Activated naive CD4-positive, alpha-beta T cell treated with anti-CD3 and anti-CD28 coated beads for 36 hours (primary cell): ENCODE measurements at regions not wholly inside any gene's neighbourhood (a gene's known extent, or its start where the extent isn't known, plus 50 kb on each side); places are given as distances from the start of the nearest gene placed in this dataset.
"Not testable (repeated sequence)": the region's sequence is repeated elsewhere in the genome, so short reads cannot be mapped to it uniquely, and the experiment has no call there.

ENCODE experiments used
- CTCF ChIA-PET: fragments of 350-600 bp; sonication (Branson Sonifier 250); formaldehyde crosslinking; loops from one replicate; lab custom pipeline; 2021; ENCODE audit warnings: antibody characterized with exemption; lab: Charles Lee
- DNase-seq: peaks from one replicate; pipeline ENCODE4 v3.0.0-alpha.2; 2020
- H3K27ac Mint-ChIP-seq: one replicate; pipeline ENCODE4 v1.8.0; 2021; ENCODE audit warnings: mild to moderate bottlenecking, mixed read lengths
- H3K27me3 Mint-ChIP-seq: one replicate; pipeline ENCODE4 v1.8.0; 2021; ENCODE audit warnings: low read depth, mixed read lengths
- H3K36me3 Mint-ChIP-seq: one replicate; pipeline ENCODE4 v1.8.0; 2021; ENCODE audit warnings: low read depth, mixed read lengths
- H3K4me1 Mint-ChIP-seq: one replicate; pipeline ENCODE4 v1.8.0; 2021; ENCODE audit warnings: low read depth, mixed read lengths
- H3K4me3 Mint-ChIP-seq: one replicate; pipeline ENCODE4 v1.8.0; 2021; ENCODE audit warnings: mild to moderate bottlenecking, moderate library complexity, mixed read lengths
- H3K9me3 Mint-ChIP-seq: one replicate; pipeline ENCODE4 v1.8.0; 2021; ENCODE audit warnings: mixed read lengths
- intact Hi-C: fragments of 100-400 bp; cut with micrococcal nuclease; formaldehyde crosslinking; loops from one replicate; pipeline ENCODE4 v1.15.1; 2023

- Mint-ChIP-seq H3K4me1 (no peaks in the 10 kb centered on the region), H3K27me3 (peaks cover 14% of the 10 kb centered on the region), H3K9me3 (no peaks in the 10 kb centered on the region), H3K4me3 (no peak overlapping the region), H3K36me3 (peaks cover 2% of the 10 kb centered on the region), H3K27ac (no peak overlapping the region)
- no peak for DNase-seq
- intact Hi-C loops, result no loop called here
- CTCF ChIA-PET, result no interaction called here
Measured at GRCh38 chr4:151569650-151570049, 160.7 kb downstream of the FHIP1A start.

DNA sequence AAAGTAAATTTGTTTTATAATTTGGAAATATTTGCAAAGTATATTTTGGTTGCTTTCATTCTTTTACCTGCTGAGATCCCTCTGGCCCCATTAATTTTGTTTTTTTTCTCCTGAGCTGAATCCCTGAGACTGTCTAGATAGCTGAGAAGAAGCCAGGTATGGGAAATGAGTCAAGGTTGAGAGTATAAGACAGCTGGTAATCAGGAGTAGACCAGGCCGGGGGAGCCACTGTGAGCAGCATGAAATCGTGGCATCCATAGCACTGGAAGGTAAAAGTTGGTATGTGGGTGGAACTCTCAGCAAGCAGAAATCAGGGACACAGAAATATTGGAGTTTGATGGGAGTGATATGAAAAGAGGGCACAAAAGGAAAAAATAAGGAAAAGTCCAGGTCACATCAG is 164.5 kb downstream of the FHIP1A start:
- Mint-ChIP-seq H3K4me1 (no peaks in the 10 kb centered on the region), H3K4me3 (no peak overlapping the region), H3K27me3 (peaks cover 7% of the 10 kb centered on the region), H3K9me3 (no peaks in the 10 kb centered on the region), H3K36me3 (peaks cover 2% of the 10 kb centered on the region), H3K27ac (no peak overlapping the region)
- no peak for DNase-seq
- intact Hi-C loops, result no loop called here
- CTCF ChIA-PET, result no interaction called here

DNA sequence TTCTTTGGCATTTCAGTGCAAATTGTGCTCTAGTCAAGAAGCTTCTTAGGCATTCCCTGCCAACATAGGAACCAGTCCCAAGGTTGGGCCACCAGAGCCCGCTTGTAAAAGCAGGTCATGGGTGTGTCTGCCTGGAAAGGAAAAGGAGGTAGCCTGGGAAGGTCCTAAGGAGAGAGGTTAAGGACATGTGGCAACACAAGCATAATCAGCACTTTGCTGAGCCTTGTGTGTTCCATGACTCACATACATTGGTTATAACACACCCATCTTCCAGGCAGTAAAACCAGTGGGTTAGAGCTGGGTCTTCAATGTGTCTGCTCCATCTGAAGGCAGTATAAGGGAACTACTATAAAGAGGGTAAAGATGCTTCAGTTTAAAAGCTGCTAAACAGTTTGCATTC is 165.0 kb downstream of the FHIP1A start:
- no peak overlapping the region for H3K4me3 Mint-ChIP-seq
- peaks cover 3% of the 10 kb centered on the region for H3K27me3 Mint-ChIP-seq
- intact Hi-C loops, result no loop called here
- H3K4me1 Mint-ChIP-seq, result no peaks in the 10 kb centered on the region
- no peaks in the 10 kb centered on the region for H3K9me3 Mint-ChIP-seq
- DNase-seq, result no peak
- CTCF ChIA-PET, result no interaction called here
- H3K36me3 Mint-ChIP-seq, result peaks cover 2% of the 10 kb centered on the region
- no peak overlapping the region for H3K27ac Mint-ChIP-seq

DNA sequence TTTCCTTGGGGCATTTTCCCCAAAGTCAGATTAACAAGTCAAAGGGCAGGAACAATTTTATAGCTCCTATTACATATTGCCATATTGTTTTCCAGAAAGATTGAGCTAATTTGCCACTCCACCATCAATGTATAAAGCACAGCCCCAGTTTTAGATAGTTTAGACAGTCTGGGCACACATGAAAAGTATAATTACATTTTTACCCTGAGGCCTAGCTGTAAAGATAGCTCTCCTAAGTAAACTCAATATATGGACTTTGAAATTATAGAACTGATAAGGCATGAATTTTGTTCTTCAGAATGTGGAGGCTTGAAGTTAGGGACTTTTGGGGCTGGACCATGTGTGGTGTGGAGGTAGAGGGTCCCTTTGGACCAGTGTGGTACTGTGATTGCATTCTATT is 166.0 kb downstream of the FHIP1A start:
- peaks cover 2% of the 10 kb centered on the region for H3K27me3 Mint-ChIP-seq
- DNase-seq, result no peak
- no peaks in the 10 kb centered on the region for H3K4me1 Mint-ChIP-seq
- peaks cover 2% of the 10 kb centered on the region for H3K36me3 Mint-ChIP-seq
- CTCF ChIA-PET, result interaction anchor here (0.6 kb wide), 1 partner anchor 864 kb away, joined by 6 read pairs; no protein-coding TSS in a partner anchor
- H3K9me3 Mint-ChIP-seq, result no peaks in the 10 kb centered on the region
- no peak overlapping the region for H3K27ac Mint-ChIP-seq
- no peak overlapping the region for H3K4me3 Mint-ChIP-seq
- intact Hi-C loops, result no loop called here

DNA sequence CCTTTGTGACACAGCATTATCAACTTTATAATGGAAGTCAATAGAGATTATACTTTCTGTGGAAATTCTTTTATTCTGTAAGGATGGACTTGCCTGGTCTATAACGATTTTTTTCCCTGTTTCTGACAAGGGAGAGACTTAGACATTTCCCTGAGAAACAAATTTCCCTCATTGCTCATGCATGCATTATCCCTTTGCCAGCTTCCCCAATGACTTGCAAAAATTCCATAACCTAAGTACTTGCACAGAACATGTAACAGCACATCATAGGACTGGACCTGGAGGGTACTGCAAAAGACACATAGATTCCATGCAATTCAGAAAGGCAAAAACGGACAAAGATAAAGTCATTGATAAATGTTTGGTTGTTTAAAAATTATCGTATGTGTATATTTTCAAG is 166.7 kb downstream of the FHIP1A start:
- DNase-seq, result no peak
- CTCF ChIA-PET, result no interaction called here
- no peaks in the 10 kb centered on the region for H3K36me3 Mint-ChIP-seq
- intact Hi-C loops, result no loop called here
- no peak overlapping the region for H3K27ac Mint-ChIP-seq
- H3K27me3 Mint-ChIP-seq, result no peaks in the 10 kb centered on the region
- no peaks in the 10 kb centered on the region for H3K4me1 Mint-ChIP-seq
- no peak overlapping the region for H3K4me3 Mint-ChIP-seq
- H3K9me3 Mint-ChIP-seq, result no peaks in the 10 kb centered on the region

GRCh38 chr4:151576627-151577026 is 167.7 kb downstream of the FHIP1A start:
- H3K36me3 Mint-ChIP-seq, result no peaks in the 10 kb centered on the region
- intact Hi-C loops, result no loop called here
- H3K9me3 Mint-ChIP-seq, result no peaks in the 10 kb centered on the region
- CTCF ChIA-PET, result no interaction called here
- H3K27ac Mint-ChIP-seq, result no peak overlapping the region
- H3K4me3 Mint-ChIP-seq, result no peak overlapping the region
- H3K4me1 Mint-ChIP-seq, result no peaks in the 10 kb centered on the region
- no peak for DNase-seq
- H3K27me3 Mint-ChIP-seq, result no peaks in the 10 kb centered on the region

DNA sequence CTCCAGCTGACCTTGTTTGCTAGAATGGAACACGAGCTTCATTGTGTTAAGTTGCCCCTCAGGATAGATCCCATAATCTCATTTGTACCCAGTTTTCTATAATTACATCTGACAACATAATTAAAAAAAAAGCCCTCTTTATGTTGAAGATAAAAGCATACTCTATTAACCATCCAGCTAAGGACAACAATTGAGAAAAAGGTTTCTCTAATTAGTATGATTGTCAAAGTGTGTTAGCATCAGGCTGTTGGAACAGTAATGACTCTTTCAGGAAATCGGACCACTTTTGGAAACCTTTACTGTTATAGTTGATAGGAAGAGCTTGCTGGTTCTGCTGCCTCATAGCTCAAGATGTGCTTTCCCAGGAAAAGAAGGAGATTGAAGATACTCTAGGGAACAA is 172.6 kb downstream of the FHIP1A start:
- H3K27ac Mint-ChIP-seq, result no peak overlapping the region
- intact Hi-C loops, result no loop called here
- H3K4me1 Mint-ChIP-seq, result no peaks in the 10 kb centered on the region
- DNase-seq, result no peak
- no peaks in the 10 kb centered on the region for H3K27me3 Mint-ChIP-seq
- CTCF ChIA-PET, result no interaction called here
- no peak overlapping the region for H3K4me3 Mint-ChIP-seq
- H3K9me3 Mint-ChIP-seq, result no peaks in the 10 kb centered on the region
- no peaks in the 10 kb centered on the region for H3K36me3 Mint-ChIP-seq

DNA sequence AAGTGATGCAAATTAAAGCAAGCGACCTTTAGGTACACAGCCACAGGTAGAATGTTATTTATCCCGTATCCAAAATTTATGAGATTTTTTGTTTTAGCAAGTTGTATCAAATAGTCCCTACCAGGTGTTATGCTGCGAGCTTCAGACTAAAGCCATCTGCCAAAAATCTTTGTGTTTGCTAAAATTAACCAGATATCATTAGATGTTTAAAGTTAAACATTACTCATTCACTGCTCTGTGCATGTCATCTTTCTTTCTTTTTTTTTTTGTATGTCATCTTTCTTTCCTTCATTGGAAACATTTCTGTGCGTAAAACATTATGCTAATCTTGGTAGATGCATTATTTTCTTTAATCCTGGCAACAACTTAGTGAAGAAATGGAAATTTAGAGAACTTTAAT is 173.1 kb downstream of the FHIP1A start:
- H3K27me3 Mint-ChIP-seq, result no peaks in the 10 kb centered on the region
- no peak for DNase-seq
- H3K4me3 Mint-ChIP-seq, result no peak overlapping the region
- no peaks in the 10 kb centered on the region for H3K4me1 Mint-ChIP-seq
- H3K36me3 Mint-ChIP-seq, result no peaks in the 10 kb centered on the region
- no peaks in the 10 kb centered on the region for H3K9me3 Mint-ChIP-seq
- no peak overlapping the region for H3K27ac Mint-ChIP-seq
- CTCF ChIA-PET, result no interaction called here
- intact Hi-C loops, result no loop called here

DNA sequence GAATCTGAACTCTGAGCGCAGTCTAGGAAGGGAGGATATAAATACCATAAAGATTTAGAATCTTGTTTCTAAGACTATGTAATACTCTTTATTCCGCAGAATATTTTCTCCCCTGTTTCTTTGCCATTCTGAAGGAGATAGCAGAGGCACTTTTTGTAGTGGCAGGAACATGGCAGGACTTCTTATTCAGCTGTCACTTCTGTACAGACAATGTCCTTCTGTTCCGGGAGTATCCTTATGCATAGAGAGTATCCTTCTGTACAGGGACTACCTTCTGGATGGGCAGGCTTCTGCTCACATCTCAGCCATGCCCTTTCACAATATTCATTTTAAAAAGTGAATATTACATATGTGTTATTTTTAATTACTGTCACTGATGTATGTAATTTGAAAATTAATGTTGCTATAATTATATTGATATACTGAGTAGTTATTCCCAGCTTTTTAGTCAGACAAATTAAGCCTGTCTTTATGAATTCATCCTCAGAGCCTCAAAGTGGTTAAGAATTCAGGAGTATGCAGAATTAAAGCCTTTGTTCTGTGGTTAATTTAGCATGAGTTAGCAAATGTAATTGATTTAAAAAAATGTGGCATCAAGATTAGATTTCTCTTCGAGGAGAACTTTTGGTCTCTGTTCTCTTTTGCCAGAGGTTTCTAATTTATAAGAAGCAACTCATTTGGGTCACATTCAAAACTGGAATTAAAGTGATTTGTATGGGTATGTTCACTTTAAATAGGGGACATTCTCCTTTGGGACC is 174.4 kb downstream of the FHIP1A start:
- no peaks in the 10 kb centered on the region for H3K4me1 Mint-ChIP-seq
- H3K4me3 Mint-ChIP-seq, result no peak overlapping the region
- no peak overlapping the region for H3K27ac Mint-ChIP-seq
- H3K27me3 Mint-ChIP-seq, result no peaks in the 10 kb centered on the region
- DNase-seq, result no peak
- no peaks in the 10 kb centered on the region for H3K36me3 Mint-ChIP-seq
- intact Hi-C loops, result no loop called here
- CTCF ChIA-PET, result no interaction called here
- no peaks in the 10 kb centered on the region for H3K9me3 Mint-ChIP-seq

DNA sequence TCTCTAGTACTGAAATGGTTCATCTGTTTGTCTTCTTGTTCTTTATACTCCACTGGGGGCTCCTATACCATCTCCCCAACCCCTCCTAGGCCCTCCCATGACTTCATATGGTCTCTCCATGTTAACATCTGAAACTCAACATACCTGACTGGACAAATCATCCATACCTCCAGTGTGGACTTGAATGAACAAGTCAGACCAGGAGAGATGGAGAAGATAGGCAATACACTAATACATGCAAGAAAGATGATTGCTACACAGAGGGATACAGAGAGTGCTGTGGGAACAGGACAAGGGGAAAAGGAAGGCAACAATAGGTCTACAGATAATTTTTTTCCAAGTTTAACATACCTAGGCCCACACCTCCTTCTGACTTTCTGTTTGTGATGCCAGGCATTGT is 175.1 kb downstream of the FHIP1A start:
- no peak overlapping the region for H3K27ac Mint-ChIP-seq
- CTCF ChIA-PET, result no interaction called here
- no peaks in the 10 kb centered on the region for H3K36me3 Mint-ChIP-seq
- intact Hi-C loops, result no loop called here
- no peak for DNase-seq
- no peaks in the 10 kb centered on the region for H3K27me3 Mint-ChIP-seq
- H3K9me3 Mint-ChIP-seq, result no peaks in the 10 kb centered on the region
- no peak overlapping the region for H3K4me3 Mint-ChIP-seq
- H3K4me1 Mint-ChIP-seq, result no peaks in the 10 kb centered on the region

DNA sequence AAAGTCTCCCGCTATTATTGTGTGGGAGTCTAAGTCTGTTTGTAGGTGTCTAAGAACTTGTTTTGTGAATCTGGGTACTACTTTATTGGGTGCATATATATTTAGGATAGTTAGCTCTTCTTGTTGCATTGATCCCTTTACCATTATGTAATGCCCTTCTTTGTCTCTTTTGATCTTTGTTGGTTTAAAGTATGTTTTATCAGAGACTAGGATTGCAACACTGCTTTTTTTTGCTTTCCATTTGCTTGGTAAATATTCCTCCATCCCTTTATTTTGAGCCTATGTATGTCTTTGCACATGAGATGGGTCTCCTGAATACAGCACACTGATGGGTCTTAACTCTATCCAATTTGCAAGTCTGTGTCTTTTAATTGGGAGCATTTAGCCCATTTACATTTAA is 165.2 kb downstream of the GATB start:
- intact Hi-C loops, H3K4me3 Mint-ChIP-seq, H3K27ac Mint-ChIP-seq, DNase-seq, H3K27me3 Mint-ChIP-seq, H3K4me1 Mint-ChIP-seq, H3K36me3 Mint-ChIP-seq, H3K9me3 Mint-ChIP-seq: not testable (repeated sequence)
- CTCF ChIA-PET, result interaction anchor here (0.6 kb wide), 1 partner anchor 524 kb away, joined by 3 read pairs; no protein-coding TSS in a partner anchor

DNA sequence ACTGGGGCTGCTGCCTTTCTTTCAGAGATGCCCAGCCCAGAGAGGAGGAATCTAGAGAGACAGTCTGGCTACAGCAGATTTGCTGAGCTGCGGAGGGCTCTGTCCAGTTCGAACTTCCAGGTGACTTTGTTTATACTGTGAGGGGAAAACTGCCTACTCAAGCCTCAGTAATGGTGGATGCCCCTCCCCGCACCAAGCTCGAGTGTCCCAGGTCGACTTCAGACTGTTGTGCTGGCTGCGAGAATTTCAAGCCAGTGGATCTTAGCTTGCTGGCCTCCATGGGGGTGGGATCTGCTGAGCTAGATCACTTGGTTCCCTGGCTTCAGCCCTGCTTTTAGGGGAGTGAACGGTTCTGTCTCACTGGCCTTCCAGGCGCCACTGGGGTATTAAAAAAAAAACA is 163.1 kb downstream of the GATB start:
- H3K4me3 Mint-ChIP-seq, intact Hi-C loops, H3K27me3 Mint-ChIP-seq, CTCF ChIA-PET, H3K36me3 Mint-ChIP-seq, H3K9me3 Mint-ChIP-seq, H3K27ac Mint-ChIP-seq, DNase-seq, H3K4me1 Mint-ChIP-seq: not testable (repeated sequence)

GRCh38 chr4:151599863-151600262 is 160.9 kb downstream of the GATB start:
- no peaks in the 10 kb centered on the region for H3K4me1 Mint-ChIP-seq
- H3K27ac Mint-ChIP-seq, result no peak overlapping the region
- intact Hi-C loops, result no loop called here
- no peaks in the 10 kb centered on the region for H3K9me3 Mint-ChIP-seq
- H3K27me3 Mint-ChIP-seq, result no peaks in the 10 kb centered on the region
- CTCF ChIA-PET, result no interaction called here
- H3K36me3 Mint-ChIP-seq, result no peaks in the 10 kb centered on the region
- no peak for DNase-seq
- no peak overlapping the region for H3K4me3 Mint-ChIP-seq
